ENCODE measurements at regions not wholly inside any gene's neighbourhood (a gene's known extent, or its start where the extent isn't known, plus 50 kb on each side); places are given as distances from the start of the nearest gene placed in this dataset.

- no peaks in the 10 kb centered on the region for H3K4me1 ChIP-seq (ENCODE audit: control insufficient read depth, extremely low read depth, insufficient read depth, low read length)
- ChIA-PET POLR2A (no interaction called here), CTCF (no interaction called here)
- DNase-seq (ENCODE audit: low read depth, low spot score) = no peak
- H3K4me3 ChIP-seq (replicated peaks in 1 of 3; ENCODE audit: insufficient read depth in 1 of 3, low read depth in 1 of 3, low read length in 3 of 3) = no peak overlapping the region
- TF ChIP-seq MAX (IDR thresholded peaks at IDR 0.05; ENCODE audit: insufficient read depth, insufficient read length) (no peak), MYC (IDR thresholded peaks at IDR 0.05; ENCODE audit: low read depth, low read length) (no peak), POLR2AphosphoS5 (IDR thresholded peaks at IDR 0.05; ENCODE audit: insufficient read depth, low read depth, low read length) (no peak), FOS (IDR thresholded peaks at IDR 0.05; ENCODE audit: borderline replicate concordance, insufficient read depth, low read length) (no peak), JUN (IDR thresholded peaks at IDR 0.05; ENCODE audit: borderline replicate concordance, insufficient read depth, insufficient read length, low read depth) (no peak), GATA2 (IDR thresholded peaks at IDR 0.05; ENCODE audit: insufficient read depth, insufficient read length, low read depth, low read length) (no peak), CTCF (IDR thresholded peaks at IDR 0.05; ENCODE audit: extremely low read depth in 1 of 2, insufficient read depth in 1 of 2, low read depth in 1 of 2, low read length in 2 of 2) (no peak), POLR2A (IDR thresholded peaks at IDR 0.05; ENCODE audit: low read depth, low read length) (no peak), EZH2 (IDR thresholded peaks at IDR 0.05; ENCODE audit: borderline replicate concordance, low read depth, low read length, severe bottlenecking) (no peak)
- FAIRE-seq = no peak
- H3K9me3 ChIP-seq (replicated peaks; ENCODE audit: control insufficient read depth, insufficient read depth, low read length) = no peaks in the 10 kb centered on the region
- no peaks in the 10 kb centered on the region for H3K9me1 ChIP-seq (replicated peaks; ENCODE audit: control insufficient read depth, extremely low read depth, insufficient read depth, low read length)
- no peak overlapping the region for H3K9ac ChIP-seq (replicated peaks; ENCODE audit: extremely low read depth, insufficient read depth, low read length)
- no peak overlapping the region for H3K27ac ChIP-seq (ENCODE audit: insufficient read depth, low read depth, low read length)
- H3K4me2 ChIP-seq (ENCODE audit: insufficient read depth, low read length) = no peak overlapping the region
- H2AFZ ChIP-seq (ENCODE audit: low read depth, low read length) = no peak overlapping the region
- dilution Hi-C loops (cut with MboI; ENCODE audit: extremely low pct_ligation_motif_present, low sequenced_read_pairs) = no loop called here
- H3K79me2 ChIP-seq (ENCODE audit: control insufficient read depth, insufficient read depth, low read length) = no peaks in the 10 kb centered on the region
- H3K36me3 ChIP-seq (ENCODE audit: control insufficient read depth in 2 of 2, extremely low read depth in 1 of 2, insufficient read depth in 2 of 2, low read length in 2 of 2) = no peaks in the 10 kb centered on the region
- no TSS peak for BruUV-seq (replicated peaks)
- no peaks in the 10 kb centered on the region for H3K27me3 ChIP-seq (ENCODE audit: control insufficient read depth in 2 of 2, insufficient read depth in 2 of 2, low read length in 2 of 2)
- no peaks in the 10 kb centered on the region for H4K20me1 ChIP-seq (replicated peaks; ENCODE audit: control insufficient read depth, extremely low read depth, insufficient read depth, low read length)
- intact Hi-C loops (cut with micrococcal nuclease) = no loop called here
Observed at GRCh38 chr3:1609416-1609815, 489.2 kb upstream of the CNTN4 start.
